ENCODE measurements at regions not wholly inside any gene's neighbourhood (a gene's known extent, or its start where the extent isn't known, plus 50 kb on each side); places are given as distances from the start of the nearest gene placed in this dataset.

- H3K36me3 ChIP-seq, result no peaks in the 10 kb centered on the region
- H3K27me3 ChIP-seq, result no peaks in the 10 kb centered on the region
- H3K4me3 ChIP-seq, result no peak overlapping the region
- no peak for TF ChIP-seq CTCF (IDR thresholded peaks at IDR 0.05)
- TF ChIP-seq POLR2A (IDR thresholded peaks at IDR 0.05), result no peak
- no peaks in the 10 kb centered on the region for H3K9me3 ChIP-seq
- no peak overlapping the region for H3K27ac ChIP-seq
- intact Hi-C loops (cut with DNase I; ENCODE audit: low total_unique reads), result no loop called here
- H3K4me1 ChIP-seq, result no peaks in the 10 kb centered on the region
- no peak for DNase-seq
Observed at GRCh38 chr3:188071636-188072035, 82.3 kb upstream of the LPP start.

GRCh38 chr3:188076176-188076575, 77.8 kb upstream of the LPP start:
- no peaks in the 10 kb centered on the region for H3K27me3 ChIP-seq
- H3K4me1 ChIP-seq, result no peaks in the 10 kb centered on the region
- intact Hi-C loops (cut with DNase I; ENCODE audit: low total_unique reads), result no loop called here
- no peak overlapping the region for H3K4me3 ChIP-seq
- no peak for TF ChIP-seq POLR2A (IDR thresholded peaks at IDR 0.05)
- no peak for TF ChIP-seq CTCF (IDR thresholded peaks at IDR 0.05)
- H3K9me3 ChIP-seq, result no peaks in the 10 kb centered on the region
- H3K27ac ChIP-seq, result peak overlapping the region; percentile 74 to 80
- peak; percentile 43 to 50 for DNase-seq
- H3K36me3 ChIP-seq, result no peaks in the 10 kb centered on the region

- Histone ChIP-seq H3K27me3 (no peaks in the 10 kb centered on the region), H3K9me3 (no peaks in the 10 kb centered on the region), H3K27ac (peak overlapping the region; percentile 74 to 80), H3K4me1 (no peaks in the 10 kb centered on the region), H3K36me3 (no peaks in the 10 kb centered on the region), H3K4me3 (no peak overlapping the region)
- TF ChIP-seq CTCF (IDR thresholded peaks at IDR 0.05) (no peak), POLR2A (IDR thresholded peaks at IDR 0.05) (no peak)
- intact Hi-C loops (cut with DNase I; ENCODE audit: low total_unique reads), result no loop called here
- peak; percentile 67 to 79 for DNase-seq
Observed at GRCh38 chr3:188077160-188077799, 76.7 kb upstream of the LPP start.

GRCh38 chr3:188080091-188080490, 73.9 kb upstream of the LPP start:
- H3K36me3 ChIP-seq, result no peaks in the 10 kb centered on the region
- intact Hi-C loops (cut with DNase I; ENCODE audit: low total_unique reads), result no loop called here

GRCh38 chr3:188082031-188082430, 71.9 kb upstream of the LPP start:
- Histone ChIP-seq H3K4me3 (no peak overlapping the region), H3K27me3 (no peaks in the 10 kb centered on the region), H3K9me3 (no peaks in the 10 kb centered on the region), H3K27ac (peak overlapping the region; percentile 62 to 69), H3K4me1 (no peaks in the 10 kb centered on the region), H3K36me3 (no peaks in the 10 kb centered on the region)
- peak in 1 of 2 donors; percentile 42 for DNase-seq
- intact Hi-C loops (cut with DNase I; ENCODE audit: low total_unique reads), result no loop called here
- TF ChIP-seq POLR2A (IDR thresholded peaks at IDR 0.05), result no peak
- no peak for TF ChIP-seq CTCF (IDR thresholded peaks at IDR 0.05)

More at GRCh38 chr3:188080091-188080490, 73.9 kb upstream of the LPP start:
- no peaks in the 10 kb centered on the region for H3K4me1 ChIP-seq
- DNase-seq, result no peak
- no peak overlapping the region for H3K27ac ChIP-seq
- H3K4me3 ChIP-seq, result no peak overlapping the region
- no peaks in the 10 kb centered on the region for H3K9me3 ChIP-seq
- TF ChIP-seq CTCF (IDR thresholded peaks at IDR 0.05) (no peak), POLR2A (IDR thresholded peaks at IDR 0.05) (no peak)
- H3K27me3 ChIP-seq, result no peaks in the 10 kb centered on the region

Data from uterus (tissue), 3 donors.